ENCODE measurements at regions not wholly inside any gene's neighbourhood (a gene's known extent, or its start where the extent isn't known, plus 50 kb on each side); places are given as distances from the start of the nearest gene placed in this dataset.

- peak; percentile 65 for DNase-seq (ENCODE audit: low spot score)
Measured at GRCh38 chr4:142961866-142962265, 115.8 kb upstream of the INPP4B start.

- no peak for DNase-seq (ENCODE audit: low spot score)
Measured at GRCh38 chr4:142974328-142974727, 128.2 kb upstream of the INPP4B start.

GRCh38 chr4:142975618-142976017, 129.5 kb upstream of the INPP4B start:
- DNase-seq (ENCODE audit: low spot score), result no peak

- no peak for DNase-seq (ENCODE audit: low spot score)
Measured at GRCh38 chr4:142976482-142976881, 130.4 kb upstream of the INPP4B start.

- no peak for DNase-seq (ENCODE audit: low spot score)
Measured at GRCh38 chr4:142977182-142977581, 131.1 kb upstream of the INPP4B start.

GRCh38 chr4:142983065-142983464, 137.0 kb upstream of the INPP4B start:
- DNase-seq (ENCODE audit: low spot score), result no peak

GRCh38 chr4:142983589-142983988, 137.5 kb upstream of the INPP4B start:
- no peak for DNase-seq (ENCODE audit: low spot score)

- DNase-seq (ENCODE audit: low spot score), result no peak
Measured at GRCh38 chr4:142984871-142985585, 138.9 kb upstream of the INPP4B start.

- DNase-seq (ENCODE audit: low spot score), result no peak
Measured at GRCh38 chr4:143016171-143016570, 168.5 kb upstream of the USP38 start.

- no peak for DNase-seq (ENCODE audit: low spot score)
Measured at GRCh38 chr4:143017210-143017609, 167.5 kb upstream of the USP38 start.

GRCh38 chr4:143019351-143019750, 165.4 kb upstream of the USP38 start:
- no peak for DNase-seq (ENCODE audit: low spot score)

- DNase-seq (ENCODE audit: low spot score), result no peak
Measured at GRCh38 chr4:143021384-143021783, 163.3 kb upstream of the USP38 start.

- DNase-seq (ENCODE audit: low spot score), result no peak
Measured at GRCh38 chr4:143023239-143023918, 161.3 kb upstream of the USP38 start.

- DNase-seq (ENCODE audit: low spot score), result peak; percentile 20
Measured at GRCh38 chr4:143025081-143025704, 159.5 kb upstream of the USP38 start.

- no peak for DNase-seq (ENCODE audit: low spot score)
Measured at GRCh38 chr4:143026459-143027170, 158.1 kb upstream of the USP38 start.

- DNase-seq (ENCODE audit: low spot score), result no peak
Measured at GRCh38 chr4:143035661-143036060, 149.1 kb upstream of the USP38 start.

- DNase-seq (ENCODE audit: low spot score), result no peak
Measured at GRCh38 chr4:143036443-143036842, 148.3 kb upstream of the USP38 start.

- peak; percentile 16 for DNase-seq (ENCODE audit: low spot score)
Measured at GRCh38 chr4:143046454-143046853, 138.3 kb upstream of the USP38 start.

GRCh38 chr4:143046906-143047305, 137.8 kb upstream of the USP38 start:
- DNase-seq (ENCODE audit: low spot score), result no peak

GRCh38 chr4:143054971-143055370, 129.7 kb upstream of the USP38 start:
- DNase-seq (ENCODE audit: low spot score), result no peak

- no peak for DNase-seq (ENCODE audit: low spot score)
Measured at GRCh38 chr4:143055997-143056396, 128.7 kb upstream of the USP38 start.

GRCh38 chr4:143071351-143071750, 113.4 kb upstream of the USP38 start:
- no peak for DNase-seq (ENCODE audit: low spot score)

- DNase-seq (ENCODE audit: low spot score), result no peak
Measured at GRCh38 chr4:143076723-143077122, 108.0 kb upstream of the USP38 start.

All from globus pallidus (tissue), 1 donor.